Panc1 (cell line): ENCODE measurements at regions not wholly inside any gene's neighbourhood (a gene's known extent, or its start where the extent isn't known, plus 50 kb on each side); places are given as distances from the start of the nearest gene placed in this dataset.
"Not testable (repeated sequence)": the region's sequence is repeated elsewhere in the genome, so short reads cannot be mapped to it uniquely, and the experiment has no call there.

Experiments used
- ATAC-seq: fragments of 200-7000 bp; cut with Tn5 transposase; 2 replicates; pipeline ENCODE4 v1.9.1; 2020; ENCODE audit warnings: mild to moderate bottlenecking, moderate library complexity
- BruUV-seq: library from RNA; stranded (reverse); fragments of 400-500 nt; replicated peaks from 2 replicates; lab custom pipeline; 2021; lab: Mats Ljungman, UMichigan
- CTCF ChIA-PET: fragments of 300-600 bp; sonication (Branson Sonifier 250); formaldehyde crosslinking; loops from one replicate; lab custom pipeline; 2022; ENCODE audit warnings: antibody characterized with exemption; lab: Charles Lee
- POLR2A ChIA-PET: fragments of 300-600 bp; sonication (Branson Sonifier 250); formaldehyde crosslinking; loops from one replicate; lab custom pipeline; 2022; ENCODE audit warnings: antibody characterized with exemption; lab: Charles Lee
- DNase-seq: peaks from one replicate; pipeline ENCODE4 v3.0.0-alpha.2; 2010; ENCODE audit warnings: low read depth, low spot score
- H3K27ac ChIP-seq: 2 replicates; pipeline ENCODE4 v1.5.1; 2011; ENCODE audit warnings: mild to moderate bottlenecking, low read length, inconsistent platforms
- H3K27me3 ChIP-seq: fragments of 200-500 bp; sonication (Bioruptor generic); 2 replicates; pipeline ENCODE4 v1.6.0; 2014; ENCODE audit warnings: low read length, inconsistent platforms; ENCODE audit not compliant: control insufficient read depth, insufficient read depth
- H3K36me3 ChIP-seq: fragments of 200-500 bp; sonication (Bioruptor generic); 2 replicates; pipeline ENCODE4 v1.5.1; 2014; ENCODE audit warnings: inconsistent platforms, mild to moderate bottlenecking, low read length, moderate library complexity; ENCODE audit not compliant: control insufficient read depth, insufficient read depth
- H3K4me1 ChIP-seq: 2 replicates; pipeline ENCODE4 v1.5.1; 2011; ENCODE audit warnings: inconsistent platforms, mild to moderate bottlenecking, low read length, moderate library complexity; ENCODE audit not compliant: control insufficient read depth, insufficient read depth
- H3K4me3 ChIP-seq, 2 experiments: 2 replicates each; pipeline ENCODE4 v1.5.1; 2011 to 2012; ENCODE audit warnings: low read depth in 2 of 2, low read length in 2 of 2, mild to moderate bottlenecking in 2 of 2, inconsistent platforms in 1 of 2, moderate library complexity in 1 of 2
- H3K9me3 ChIP-seq: fragments of 200-500 bp; sonication (Bioruptor generic); 2 replicates; pipeline ENCODE4 v1.5.1; 2014; ENCODE audit warnings: low read depth, mild to moderate bottlenecking, inconsistent platforms, low read length, moderate library complexity; ENCODE audit not compliant: control insufficient read depth, insufficient read depth
- POLR2AphosphoS5 ChIP-seq: IDR thresholded peaks from 2 replicates; pipeline ENCODE4 v1.6.1; 2012; ENCODE audit warnings: mild to moderate bottlenecking, low read depth, low read length, moderate library complexity
- SIN3A ChIP-seq: IDR thresholded peaks from 2 replicates; pipeline ENCODE4 v1.6.1; 2012; ENCODE audit warnings: low read depth, mild to moderate bottlenecking, low read length, moderate library complexity, borderline replicate concordance; ENCODE audit not compliant: insufficient read depth
- TCF7L2 ChIP-seq: IDR thresholded peaks from 2 replicates; pipeline ENCODE4 v1.6.1; 2011; ENCODE audit warnings: mild to moderate bottlenecking, low read depth, low read length, inconsistent platforms
- in situ Hi-C: cut with HindIII; loops from 2 replicates; pipeline ENCODE4 v1.10.0; 2016; ENCODE audit warnings: low sequenced_read_pairs, low pct_unique_long_range_greater_than_20kb
- intact Hi-C: fragments of 100-400 bp; cut with micrococcal nuclease; formaldehyde crosslinking; loops from one replicate; pipeline ENCODE4 v1.10.0; 2022; ENCODE audit not compliant: unreplicated experiment
- TF ChIP-seq, protein P1 (sequence below), 2 experiments: IDR thresholded peaks; 2 replicates each; pipeline ENCODE4 v1.6.1; 2011 to 2012; ENCODE audit warnings: low read depth in 2 of 2, control low read depth in 1 of 2, low read length in 1 of 2, mild to moderate bottlenecking in 1 of 2, moderate library complexity in 1 of 2; ENCODE audit not compliant: insufficient read depth in 1 of 2
- TF ChIP-seq, protein P2 (sequence below): fragments of 450-650 bp; IDR thresholded peaks from 2 replicates; pipeline ENCODE4 v1.5.1; 2017; ENCODE audit warnings: mild to moderate bottlenecking

GRCh38 chr4:93947286-93947685 lies 118.7 kb downstream of the ATOH1 start:
- no peaks in the 10 kb centered on the region for H3K36me3 ChIP-seq
- BruUV-seq, result no TSS peak
- CTCF ChIA-PET, result no interaction called here
- H3K9me3 ChIP-seq, result no peaks in the 10 kb centered on the region
- intact Hi-C loops (no loop called here), in situ Hi-C loops (no loop called here)
- no peak overlapping the region for H3K4me3 ChIP-seq
- ATAC-seq, result no peak
- POLR2A ChIA-PET, result no interaction called here
- no peaks in the 10 kb centered on the region for H3K27me3 ChIP-seq
- no peaks in the 10 kb centered on the region for H3K4me1 ChIP-seq
- DNase-seq, result no peak
- no peak overlapping the region for H3K27ac ChIP-seq
- TF ChIP-seq SIN3A (no peak), TCF7L2 (no peak), POLR2AphosphoS5 (no peak)
- TF ChIP-seq, protein P1, sequence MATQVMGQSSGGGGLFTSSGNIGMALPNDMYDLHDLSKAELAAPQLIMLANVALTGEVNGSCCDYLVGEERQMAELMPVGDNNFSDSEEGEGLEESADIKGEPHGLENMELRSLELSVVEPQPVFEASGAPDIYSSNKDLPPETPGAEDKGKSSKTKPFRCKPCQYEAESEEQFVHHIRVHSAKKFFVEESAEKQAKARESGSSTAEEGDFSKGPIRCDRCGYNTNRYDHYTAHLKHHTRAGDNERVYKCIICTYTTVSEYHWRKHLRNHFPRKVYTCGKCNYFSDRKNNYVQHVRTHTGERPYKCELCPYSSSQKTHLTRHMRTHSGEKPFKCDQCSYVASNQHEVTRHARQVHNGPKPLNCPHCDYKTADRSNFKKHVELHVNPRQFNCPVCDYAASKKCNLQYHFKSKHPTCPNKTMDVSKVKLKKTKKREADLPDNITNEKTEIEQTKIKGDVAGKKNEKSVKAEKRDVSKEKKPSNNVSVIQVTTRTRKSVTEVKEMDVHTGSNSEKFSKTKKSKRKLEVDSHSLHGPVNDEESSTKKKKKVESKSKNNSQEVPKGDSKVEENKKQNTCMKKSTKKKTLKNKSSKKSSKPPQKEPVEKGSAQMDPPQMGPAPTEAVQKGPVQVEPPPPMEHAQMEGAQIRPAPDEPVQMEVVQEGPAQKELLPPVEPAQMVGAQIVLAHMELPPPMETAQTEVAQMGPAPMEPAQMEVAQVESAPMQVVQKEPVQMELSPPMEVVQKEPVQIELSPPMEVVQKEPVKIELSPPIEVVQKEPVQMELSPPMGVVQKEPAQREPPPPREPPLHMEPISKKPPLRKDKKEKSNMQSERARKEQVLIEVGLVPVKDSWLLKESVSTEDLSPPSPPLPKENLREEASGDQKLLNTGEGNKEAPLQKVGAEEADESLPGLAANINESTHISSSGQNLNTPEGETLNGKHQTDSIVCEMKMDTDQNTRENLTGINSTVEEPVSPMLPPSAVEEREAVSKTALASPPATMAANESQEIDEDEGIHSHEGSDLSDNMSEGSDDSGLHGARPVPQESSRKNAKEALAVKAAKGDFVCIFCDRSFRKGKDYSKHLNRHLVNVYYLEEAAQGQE (IDR thresholded peaks at IDR 0.05; ENCODE audit: insufficient read depth in 1 of 2, low read depth in 2 of 2, low read length in 1 of 2), result no peak
- TF ChIP-seq, protein P2, sequence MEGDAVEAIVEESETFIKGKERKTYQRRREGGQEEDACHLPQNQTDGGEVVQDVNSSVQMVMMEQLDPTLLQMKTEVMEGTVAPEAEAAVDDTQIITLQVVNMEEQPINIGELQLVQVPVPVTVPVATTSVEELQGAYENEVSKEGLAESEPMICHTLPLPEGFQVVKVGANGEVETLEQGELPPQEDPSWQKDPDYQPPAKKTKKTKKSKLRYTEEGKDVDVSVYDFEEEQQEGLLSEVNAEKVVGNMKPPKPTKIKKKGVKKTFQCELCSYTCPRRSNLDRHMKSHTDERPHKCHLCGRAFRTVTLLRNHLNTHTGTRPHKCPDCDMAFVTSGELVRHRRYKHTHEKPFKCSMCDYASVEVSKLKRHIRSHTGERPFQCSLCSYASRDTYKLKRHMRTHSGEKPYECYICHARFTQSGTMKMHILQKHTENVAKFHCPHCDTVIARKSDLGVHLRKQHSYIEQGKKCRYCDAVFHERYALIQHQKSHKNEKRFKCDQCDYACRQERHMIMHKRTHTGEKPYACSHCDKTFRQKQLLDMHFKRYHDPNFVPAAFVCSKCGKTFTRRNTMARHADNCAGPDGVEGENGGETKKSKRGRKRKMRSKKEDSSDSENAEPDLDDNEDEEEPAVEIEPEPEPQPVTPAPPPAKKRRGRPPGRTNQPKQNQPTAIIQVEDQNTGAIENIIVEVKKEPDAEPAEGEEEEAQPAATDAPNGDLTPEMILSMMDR, result no peak

- H3K4me3 ChIP-seq, H3K27me3 ChIP-seq, intact Hi-C loops, POLR2A ChIA-PET, in situ Hi-C loops, DNase-seq, H3K36me3 ChIP-seq, H3K27ac ChIP-seq, CTCF ChIA-PET, H3K9me3 ChIP-seq, BruUV-seq, ATAC-seq, H3K4me1 ChIP-seq: not testable (repeated sequence)
These were observed 121.7 kb downstream of the ATOH1 start for GRCh38 chr4:93950239-93950638.

GRCh38 chr4:93957186-93957585 lies 128.6 kb downstream of the ATOH1 start:
- no peaks in the 10 kb centered on the region for H3K9me3 ChIP-seq
- BruUV-seq, result no TSS peak
- no peak for DNase-seq
- no peaks in the 10 kb centered on the region for H3K27me3 ChIP-seq
- no peaks in the 10 kb centered on the region for H3K36me3 ChIP-seq
- intact Hi-C loops, result no loop called here
- TF ChIP-seq, protein P1 (IDR thresholded peaks at IDR 0.05; ENCODE audit: insufficient read depth in 1 of 2, low read depth in 2 of 2, low read length in 1 of 2), result no peak
- no peak for TF ChIP-seq TCF7L2
- no peak for TF ChIP-seq SIN3A
- TF ChIP-seq, protein P2, result no peak
- no peak for TF ChIP-seq POLR2AphosphoS5
- H3K4me1 ChIP-seq, result no peaks in the 10 kb centered on the region
- ATAC-seq, result no peak
- CTCF ChIA-PET, result no interaction called here
- no peak overlapping the region for H3K4me3 ChIP-seq
- no peak overlapping the region for H3K27ac ChIP-seq
- POLR2A ChIA-PET, result no interaction called here
- in situ Hi-C loops, result no loop called here
